Upper lobe of right lung (tissue), 1 donor: ENCODE measurements at regions not wholly inside any gene's neighbourhood (a gene's known extent, or its start where the extent isn't known, plus 50 kb on each side); places are given as distances from the start of the nearest gene placed in this dataset.

Experiments used
- ATAC-seq: fragments of 200-7000 bp; cut with Tn5 transposase; one replicate; pipeline ENCODE4 v1.9.1; 2020; ENCODE audit warnings: mild to moderate bottlenecking, moderate library complexity
- DNase-seq: peaks from one replicate; pipeline ENCODE4 v3.0.0-alpha.2; 2020
- H3K27ac ChIP-seq: fragments of 200-600 bp; one replicate; pipeline ENCODE4 v1.8.0; 2022
- H3K27me3 ChIP-seq: fragments of 200-600 bp; one replicate; pipeline ENCODE4 v1.8.0; 2022; ENCODE audit warnings: mild to moderate bottlenecking
- H3K36me3 ChIP-seq: fragments of 200-600 bp; one replicate; pipeline ENCODE4 v1.8.0; 2022
- H3K4me1 ChIP-seq: fragments of 200-600 bp; one replicate; pipeline ENCODE4 v1.8.0; 2022
- H3K4me3 ChIP-seq: fragments of 200-600 bp; one replicate; pipeline ENCODE4 v1.8.0; 2022; ENCODE audit warnings: mild to moderate bottlenecking
- H3K9me3 ChIP-seq: fragments of 200-600 bp; one replicate; pipeline ENCODE4 v1.8.0; 2022
- intact Hi-C: fragments of 100-400 bp; cut with DNase I; formaldehyde crosslinking; loops from one replicate; pipeline ENCODE4 v1.11.0; 2022
- TF ChIP-seq, protein P1 (sequence below): fragments of 200-600 bp; IDR thresholded peaks from one replicate; pipeline ENCODE4 v1.8.0; 2022; ENCODE audit warnings: antibody characterized with exemption
- donor health status: DM: no; HTN: yes; CAD: no; lungs with severe emphysema.

DNA sequence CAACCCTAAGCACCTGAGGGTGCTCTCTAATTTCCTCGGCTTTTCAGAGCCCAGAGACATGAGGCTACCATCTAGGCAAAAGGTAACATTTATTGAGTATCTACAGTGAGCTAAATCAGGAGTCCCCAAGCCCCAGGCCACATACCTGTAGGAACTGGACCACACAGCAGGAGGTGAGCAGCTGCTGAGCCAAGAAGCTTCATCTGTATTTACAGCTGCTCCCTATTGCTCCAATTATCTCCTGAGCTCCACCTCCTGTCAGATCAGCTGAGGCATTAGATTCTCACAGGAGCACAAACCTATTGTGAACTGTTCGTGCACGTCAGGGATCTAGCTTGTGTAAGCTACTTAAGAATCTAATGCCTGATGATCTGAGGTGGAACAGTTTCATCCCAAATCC, 70.2 kb downstream of the RND3 start:
- DNase-seq, result no peak

DNA sequence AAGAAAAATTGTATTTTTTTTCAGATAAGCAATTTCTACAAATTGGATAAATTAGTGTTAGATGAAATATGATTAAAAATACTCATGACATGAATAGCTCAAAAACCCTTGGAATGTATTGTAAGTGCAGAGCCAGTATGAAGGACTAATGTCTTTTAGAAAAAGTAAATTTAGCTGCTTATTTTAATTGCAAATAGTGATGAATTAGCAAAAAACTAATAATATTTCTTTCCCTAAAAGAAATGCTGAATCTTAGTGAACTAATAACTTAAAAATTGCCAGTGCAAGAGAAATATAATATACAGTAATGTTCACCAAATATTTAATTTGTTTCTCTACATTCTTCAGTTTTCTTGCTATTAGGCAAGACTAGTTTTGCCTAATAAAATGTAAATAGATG, 72.4 kb downstream of the RND3 start:
- Histone ChIP-seq H3K9me3 (no peaks in the 10 kb centered on the region), H3K4me3 (no peak overlapping the region), H3K4me1 (no peaks in the 10 kb centered on the region), H3K27me3 (no peaks in the 10 kb centered on the region), H3K27ac (no peak overlapping the region), H3K36me3 (no peaks in the 10 kb centered on the region)
- no peak for DNase-seq
- ATAC-seq, result no peak
- intact Hi-C loops, result no loop called here
- TF ChIP-seq, protein P1, sequence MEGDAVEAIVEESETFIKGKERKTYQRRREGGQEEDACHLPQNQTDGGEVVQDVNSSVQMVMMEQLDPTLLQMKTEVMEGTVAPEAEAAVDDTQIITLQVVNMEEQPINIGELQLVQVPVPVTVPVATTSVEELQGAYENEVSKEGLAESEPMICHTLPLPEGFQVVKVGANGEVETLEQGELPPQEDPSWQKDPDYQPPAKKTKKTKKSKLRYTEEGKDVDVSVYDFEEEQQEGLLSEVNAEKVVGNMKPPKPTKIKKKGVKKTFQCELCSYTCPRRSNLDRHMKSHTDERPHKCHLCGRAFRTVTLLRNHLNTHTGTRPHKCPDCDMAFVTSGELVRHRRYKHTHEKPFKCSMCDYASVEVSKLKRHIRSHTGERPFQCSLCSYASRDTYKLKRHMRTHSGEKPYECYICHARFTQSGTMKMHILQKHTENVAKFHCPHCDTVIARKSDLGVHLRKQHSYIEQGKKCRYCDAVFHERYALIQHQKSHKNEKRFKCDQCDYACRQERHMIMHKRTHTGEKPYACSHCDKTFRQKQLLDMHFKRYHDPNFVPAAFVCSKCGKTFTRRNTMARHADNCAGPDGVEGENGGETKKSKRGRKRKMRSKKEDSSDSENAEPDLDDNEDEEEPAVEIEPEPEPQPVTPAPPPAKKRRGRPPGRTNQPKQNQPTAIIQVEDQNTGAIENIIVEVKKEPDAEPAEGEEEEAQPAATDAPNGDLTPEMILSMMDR, result no peak

More for the DNA sequence above, 70.2 kb downstream of the RND3 start:
- Histone ChIP-seq H3K27ac (no peak overlapping the region), H3K27me3 (no peaks in the 10 kb centered on the region), H3K4me1 (no peaks in the 10 kb centered on the region), H3K4me3 (no peak overlapping the region), H3K36me3 (no peaks in the 10 kb centered on the region), H3K9me3 (no peaks in the 10 kb centered on the region)
- intact Hi-C loops, result no loop called here
- no peak for ATAC-seq
- TF ChIP-seq, protein P1, result no peak

DNA sequence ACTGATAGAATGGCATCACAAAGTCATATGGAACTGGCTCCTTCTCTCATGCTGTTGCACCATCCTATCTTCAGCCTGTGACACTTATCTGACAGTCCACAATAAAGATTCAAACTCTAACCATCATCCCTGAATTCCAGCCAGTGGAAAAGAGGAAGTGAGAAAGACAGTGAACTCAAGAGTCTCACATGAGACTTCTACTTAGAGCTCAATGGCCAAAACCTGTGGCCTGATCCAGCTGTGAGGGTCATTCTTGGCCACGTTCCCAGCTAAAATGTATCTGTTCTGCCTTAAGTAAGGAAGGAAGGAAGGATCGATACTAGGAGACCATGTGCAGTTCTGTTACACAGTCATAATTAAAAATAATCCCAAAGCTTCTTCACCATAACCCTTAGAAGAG, 73.6 kb downstream of the RND3 start:
- no peak overlapping the region for H3K27ac ChIP-seq
- H3K9me3 ChIP-seq, result no peaks in the 10 kb centered on the region
- no peaks in the 10 kb centered on the region for H3K36me3 ChIP-seq
- ATAC-seq (no peak), DNase-seq (no peak)
- intact Hi-C loops, result no loop called here
- H3K27me3 ChIP-seq, result no peaks in the 10 kb centered on the region
- TF ChIP-seq, protein P1, result no peak
- H3K4me1 ChIP-seq, result no peaks in the 10 kb centered on the region
- H3K4me3 ChIP-seq, result no peak overlapping the region

DNA sequence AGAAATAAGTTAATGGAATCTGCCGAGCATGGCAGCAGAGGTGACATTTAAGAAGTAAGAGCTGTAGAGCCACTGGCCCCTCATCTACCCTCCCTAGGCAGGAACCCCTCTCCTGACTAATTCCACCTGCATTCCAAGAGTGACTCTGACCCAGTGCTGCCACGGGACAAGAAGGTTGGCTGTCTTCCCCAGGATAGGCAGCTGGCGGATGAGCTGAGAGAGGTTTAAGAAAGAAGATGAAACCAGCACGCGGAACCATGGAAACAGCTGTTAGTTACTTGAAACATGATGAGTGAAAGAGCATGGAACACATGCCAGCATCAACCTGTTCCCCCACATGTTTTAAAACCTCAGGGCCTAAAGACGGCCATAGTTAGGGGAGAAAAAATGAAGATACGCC, 74.1 kb downstream of the RND3 start:
- ATAC-seq (no peak), DNase-seq (no peak)
- intact Hi-C loops, result no loop called here
- Histone ChIP-seq H3K27me3 (no peaks in the 10 kb centered on the region), H3K36me3 (no peaks in the 10 kb centered on the region), H3K9me3 (no peaks in the 10 kb centered on the region), H3K4me3 (no peak overlapping the region), H3K4me1 (no peaks in the 10 kb centered on the region), H3K27ac (no peak overlapping the region)
- TF ChIP-seq, protein P1, result no peak

DNA sequence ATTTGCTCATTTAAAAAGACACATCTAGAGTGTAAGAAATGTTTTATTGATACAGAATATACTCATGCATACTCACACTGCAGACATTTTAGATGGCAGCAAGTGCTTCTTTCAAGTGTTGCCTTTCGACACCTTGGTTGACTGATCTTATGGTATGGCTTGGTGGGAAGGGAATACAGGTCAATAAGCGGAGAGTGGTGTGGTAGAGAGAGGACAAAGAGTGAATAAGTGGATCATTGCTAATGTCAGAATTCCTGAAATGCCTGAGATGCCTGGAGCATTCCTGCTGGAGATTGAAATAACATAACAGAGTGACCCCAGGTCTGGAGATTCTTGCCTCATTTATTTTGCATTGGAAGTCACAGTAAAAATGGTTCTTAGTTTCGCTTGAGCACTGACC, 76.7 kb downstream of the RND3 start:
- TF ChIP-seq, protein P1, result no peak
- no peaks in the 10 kb centered on the region for H3K27me3 ChIP-seq
- no peaks in the 10 kb centered on the region for H3K9me3 ChIP-seq
- DNase-seq (no peak), ATAC-seq (no peak)
- H3K4me3 ChIP-seq, result no peak overlapping the region
- intact Hi-C loops, result no loop called here
- no peaks in the 10 kb centered on the region for H3K4me1 ChIP-seq
- H3K27ac ChIP-seq, result no peak overlapping the region
- no peaks in the 10 kb centered on the region for H3K36me3 ChIP-seq

DNA sequence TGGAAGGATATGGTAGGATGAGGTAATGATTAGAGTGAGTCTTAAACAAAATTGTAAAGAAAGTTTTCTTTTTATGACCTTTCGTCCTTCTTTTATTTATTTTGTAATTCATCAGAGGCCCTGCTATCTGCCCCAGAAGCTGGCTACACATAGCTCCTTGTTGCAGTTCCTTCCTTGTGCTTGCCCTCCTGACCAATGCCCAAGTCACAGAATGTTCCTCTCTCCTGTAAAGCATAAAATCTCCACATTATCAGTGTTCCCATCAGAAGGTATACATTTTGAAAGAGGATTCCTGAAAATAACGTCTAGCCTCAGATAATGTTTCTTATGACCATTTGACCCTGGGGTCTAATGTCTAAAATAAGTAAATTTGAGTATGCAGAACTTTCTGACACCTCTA, 78.3 kb downstream of the RND3 start:
- TF ChIP-seq, protein P1, result no peak
- ATAC-seq, result no peak
- Histone ChIP-seq H3K4me1 (no peaks in the 10 kb centered on the region), H3K36me3 (no peaks in the 10 kb centered on the region), H3K27ac (no peak overlapping the region), H3K9me3 (no peaks in the 10 kb centered on the region), H3K4me3 (no peak overlapping the region), H3K27me3 (no peaks in the 10 kb centered on the region)
- intact Hi-C loops, result no loop called here
- no peak for DNase-seq
